ENCODE measurements at regions not wholly inside any gene's neighbourhood (a gene's known extent, or its start where the extent isn't known, plus 50 kb on each side); places are given as distances from the start of the nearest gene placed in this dataset.

DNA sequence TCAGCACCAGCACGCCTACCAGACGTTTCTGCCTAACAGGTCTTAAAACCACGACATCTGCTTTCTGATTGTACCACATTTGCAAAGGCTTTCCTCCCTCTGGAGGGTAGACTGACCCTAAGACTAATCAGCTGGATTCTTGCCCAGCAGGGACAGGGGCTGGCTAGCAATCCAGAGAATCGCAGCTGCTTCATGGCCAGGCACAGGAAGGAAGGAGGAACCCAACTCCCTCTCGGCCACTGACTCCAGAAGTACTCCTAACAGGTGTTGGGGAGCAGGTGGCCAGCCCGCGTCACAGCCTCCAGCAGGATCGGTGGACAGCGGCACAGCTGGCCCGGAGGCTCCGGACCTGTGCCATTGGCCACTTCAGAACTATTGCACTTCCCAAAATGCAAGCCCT lies 180.8 kb downstream of the NPHP4 start:
- TF ChIP-seq, protein P1, sequence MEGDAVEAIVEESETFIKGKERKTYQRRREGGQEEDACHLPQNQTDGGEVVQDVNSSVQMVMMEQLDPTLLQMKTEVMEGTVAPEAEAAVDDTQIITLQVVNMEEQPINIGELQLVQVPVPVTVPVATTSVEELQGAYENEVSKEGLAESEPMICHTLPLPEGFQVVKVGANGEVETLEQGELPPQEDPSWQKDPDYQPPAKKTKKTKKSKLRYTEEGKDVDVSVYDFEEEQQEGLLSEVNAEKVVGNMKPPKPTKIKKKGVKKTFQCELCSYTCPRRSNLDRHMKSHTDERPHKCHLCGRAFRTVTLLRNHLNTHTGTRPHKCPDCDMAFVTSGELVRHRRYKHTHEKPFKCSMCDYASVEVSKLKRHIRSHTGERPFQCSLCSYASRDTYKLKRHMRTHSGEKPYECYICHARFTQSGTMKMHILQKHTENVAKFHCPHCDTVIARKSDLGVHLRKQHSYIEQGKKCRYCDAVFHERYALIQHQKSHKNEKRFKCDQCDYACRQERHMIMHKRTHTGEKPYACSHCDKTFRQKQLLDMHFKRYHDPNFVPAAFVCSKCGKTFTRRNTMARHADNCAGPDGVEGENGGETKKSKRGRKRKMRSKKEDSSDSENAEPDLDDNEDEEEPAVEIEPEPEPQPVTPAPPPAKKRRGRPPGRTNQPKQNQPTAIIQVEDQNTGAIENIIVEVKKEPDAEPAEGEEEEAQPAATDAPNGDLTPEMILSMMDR (IDR thresholded peaks at IDR 0.05), result no peak
- no peak for TF ChIP-seq POLR2A (IDR thresholded peaks at IDR 0.05)

Measured in body of pancreas (tissue), 4 donors.